ENCODE measurements at regions not wholly inside any gene's neighbourhood (a gene's known extent, or its start where the extent isn't known, plus 50 kb on each side); places are given as distances from the start of the nearest gene placed in this dataset.

- no peaks in the 10 kb centered on the region for H3K9me3 ChIP-seq (ENCODE audit: low read depth, low read length, poor library complexity, severe bottlenecking)
- no TSS peak for BruUV-seq (replicated peaks)
- H3K4me1 ChIP-seq (ENCODE audit: insufficient read depth, low read length, poor library complexity, severe bottlenecking) = no peaks in the 10 kb centered on the region
- no peak for TF ChIP-seq EZH2 (IDR thresholded peaks at IDR 0.05; ENCODE audit: borderline replicate concordance, low read depth, low read length, poor library complexity, severe bottlenecking)
- TF ChIP-seq, protein P1, sequence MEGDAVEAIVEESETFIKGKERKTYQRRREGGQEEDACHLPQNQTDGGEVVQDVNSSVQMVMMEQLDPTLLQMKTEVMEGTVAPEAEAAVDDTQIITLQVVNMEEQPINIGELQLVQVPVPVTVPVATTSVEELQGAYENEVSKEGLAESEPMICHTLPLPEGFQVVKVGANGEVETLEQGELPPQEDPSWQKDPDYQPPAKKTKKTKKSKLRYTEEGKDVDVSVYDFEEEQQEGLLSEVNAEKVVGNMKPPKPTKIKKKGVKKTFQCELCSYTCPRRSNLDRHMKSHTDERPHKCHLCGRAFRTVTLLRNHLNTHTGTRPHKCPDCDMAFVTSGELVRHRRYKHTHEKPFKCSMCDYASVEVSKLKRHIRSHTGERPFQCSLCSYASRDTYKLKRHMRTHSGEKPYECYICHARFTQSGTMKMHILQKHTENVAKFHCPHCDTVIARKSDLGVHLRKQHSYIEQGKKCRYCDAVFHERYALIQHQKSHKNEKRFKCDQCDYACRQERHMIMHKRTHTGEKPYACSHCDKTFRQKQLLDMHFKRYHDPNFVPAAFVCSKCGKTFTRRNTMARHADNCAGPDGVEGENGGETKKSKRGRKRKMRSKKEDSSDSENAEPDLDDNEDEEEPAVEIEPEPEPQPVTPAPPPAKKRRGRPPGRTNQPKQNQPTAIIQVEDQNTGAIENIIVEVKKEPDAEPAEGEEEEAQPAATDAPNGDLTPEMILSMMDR (conservative IDR thresholded peaks at IDR 0.05; ENCODE audit: low read depth, low read length) = no peak
- POLR2A ChIA-PET (ENCODE audit: low non-redundant PET) = no interaction called here
- H3K27me3 ChIP-seq (replicated peaks; ENCODE audit: insufficient read depth, low read depth, low read length, poor library complexity) = peaks cover 59% of the 10 kb centered on the region
- no peak overlapping the region for H3K4me3 ChIP-seq (ENCODE audit: low read depth, low read length, poor library complexity, severe bottlenecking)
- CTCF ChIA-PET = no interaction called here
- no peak overlapping the region for H3K27ac ChIP-seq (ENCODE audit: low read depth, low read length, poor library complexity, severe bottlenecking)
- intact Hi-C loops (cut with micrococcal nuclease; ENCODE audit: unreplicated experiment) = no loop called here
- no peaks in the 10 kb centered on the region for H3K36me3 ChIP-seq (ENCODE audit: insufficient read depth, low read length, poor library complexity, severe bottlenecking)
- no peak for DNase-seq (ENCODE audit: low spot score)
Measured at GRCh38 chr6:165791876-165792437, 128.9 kb upstream of the PDE10A start.

DNA sequence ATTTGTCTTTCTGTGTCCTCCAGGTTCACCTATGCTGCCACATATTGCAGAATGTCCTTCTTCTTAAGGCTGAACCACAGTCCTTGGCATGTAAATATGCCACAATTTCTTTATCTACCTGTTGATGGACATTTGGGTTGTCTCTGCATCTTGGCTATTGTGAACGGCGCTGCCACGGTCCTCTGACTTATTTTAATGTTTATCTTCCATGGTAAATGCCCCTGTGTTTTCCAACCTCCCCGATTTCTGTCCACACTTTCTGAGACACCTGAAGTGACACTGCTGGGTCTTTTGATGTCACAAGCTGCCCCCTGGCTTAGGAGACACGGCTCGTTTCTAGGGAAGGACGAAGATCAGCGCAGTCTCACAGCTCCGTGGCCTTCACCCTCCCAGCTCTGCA, 128.3 kb upstream of the PDE10A start:
- no peaks in the 10 kb centered on the region for H3K4me1 ChIP-seq (ENCODE audit: insufficient read depth, low read length, poor library complexity, severe bottlenecking)
- BruUV-seq (replicated peaks) = no TSS peak
- no peak overlapping the region for H3K4me3 ChIP-seq (ENCODE audit: low read depth, low read length, poor library complexity, severe bottlenecking)
- H3K27me3 ChIP-seq (replicated peaks; ENCODE audit: insufficient read depth, low read depth, low read length, poor library complexity) = peaks cover 61% of the 10 kb centered on the region
- H3K9me3 ChIP-seq (ENCODE audit: low read depth, low read length, poor library complexity, severe bottlenecking) = no peaks in the 10 kb centered on the region
- TF ChIP-seq EZH2 (IDR thresholded peaks at IDR 0.05; ENCODE audit: borderline replicate concordance, low read depth, low read length, poor library complexity, severe bottlenecking) = no peak
- TF ChIP-seq, protein P1 (conservative IDR thresholded peaks at IDR 0.05; ENCODE audit: low read depth, low read length) = no peak
- POLR2A ChIA-PET (ENCODE audit: low non-redundant PET) = no interaction called here
- no peak for DNase-seq (ENCODE audit: low spot score)
- H3K36me3 ChIP-seq (ENCODE audit: insufficient read depth, low read length, poor library complexity, severe bottlenecking) = no peaks in the 10 kb centered on the region
- CTCF ChIA-PET = no interaction called here
- H3K27ac ChIP-seq (ENCODE audit: low read depth, low read length, poor library complexity, severe bottlenecking) = no peak overlapping the region
- intact Hi-C loops (cut with micrococcal nuclease; ENCODE audit: unreplicated experiment) = no loop called here

- BruUV-seq (replicated peaks) = no TSS peak
- Histone ChIP-seq H3K27me3 (replicated peaks; ENCODE audit: insufficient read depth, low read depth, low read length, poor library complexity) (peaks cover 58% of the 10 kb centered on the region), H3K36me3 (ENCODE audit: insufficient read depth, low read length, poor library complexity, severe bottlenecking) (no peaks in the 10 kb centered on the region), H3K4me3 (ENCODE audit: low read depth, low read length, poor library complexity, severe bottlenecking) (no peak overlapping the region), H3K4me1 (ENCODE audit: insufficient read depth, low read length, poor library complexity, severe bottlenecking) (no peaks in the 10 kb centered on the region), H3K9me3 (ENCODE audit: low read depth, low read length, poor library complexity, severe bottlenecking) (no peaks in the 10 kb centered on the region), H3K27ac (ENCODE audit: low read depth, low read length, poor library complexity, severe bottlenecking) (no peak overlapping the region)
- intact Hi-C loops (cut with micrococcal nuclease; ENCODE audit: unreplicated experiment) = no loop called here
- CTCF ChIA-PET = no interaction called here
- TF ChIP-seq, protein P1 (conservative IDR thresholded peaks at IDR 0.05; ENCODE audit: low read depth, low read length) = no peak
- TF ChIP-seq EZH2 (IDR thresholded peaks at IDR 0.05; ENCODE audit: borderline replicate concordance, low read depth, low read length, poor library complexity, severe bottlenecking) = no peak
- POLR2A ChIA-PET (ENCODE audit: low non-redundant PET) = no interaction called here
- no peak for DNase-seq (ENCODE audit: low spot score)
Measured at GRCh38 chr6:165782812-165783211, 119.8 kb upstream of the PDE10A start.

All from A673 (cell line).